ENCODE measurements at regions not wholly inside any gene's neighbourhood (a gene's known extent, or its start where the extent isn't known, plus 50 kb on each side); places are given as distances from the start of the nearest gene placed in this dataset.

GRCh38 chr16:86768999-86769398 lies 190.7 kb downstream of the FOXL1 start:
- TF ChIP-seq, protein P1, sequence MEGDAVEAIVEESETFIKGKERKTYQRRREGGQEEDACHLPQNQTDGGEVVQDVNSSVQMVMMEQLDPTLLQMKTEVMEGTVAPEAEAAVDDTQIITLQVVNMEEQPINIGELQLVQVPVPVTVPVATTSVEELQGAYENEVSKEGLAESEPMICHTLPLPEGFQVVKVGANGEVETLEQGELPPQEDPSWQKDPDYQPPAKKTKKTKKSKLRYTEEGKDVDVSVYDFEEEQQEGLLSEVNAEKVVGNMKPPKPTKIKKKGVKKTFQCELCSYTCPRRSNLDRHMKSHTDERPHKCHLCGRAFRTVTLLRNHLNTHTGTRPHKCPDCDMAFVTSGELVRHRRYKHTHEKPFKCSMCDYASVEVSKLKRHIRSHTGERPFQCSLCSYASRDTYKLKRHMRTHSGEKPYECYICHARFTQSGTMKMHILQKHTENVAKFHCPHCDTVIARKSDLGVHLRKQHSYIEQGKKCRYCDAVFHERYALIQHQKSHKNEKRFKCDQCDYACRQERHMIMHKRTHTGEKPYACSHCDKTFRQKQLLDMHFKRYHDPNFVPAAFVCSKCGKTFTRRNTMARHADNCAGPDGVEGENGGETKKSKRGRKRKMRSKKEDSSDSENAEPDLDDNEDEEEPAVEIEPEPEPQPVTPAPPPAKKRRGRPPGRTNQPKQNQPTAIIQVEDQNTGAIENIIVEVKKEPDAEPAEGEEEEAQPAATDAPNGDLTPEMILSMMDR (IDR thresholded peaks at IDR 0.05): no peak
- TF ChIP-seq ZFX (IDR thresholded peaks at IDR 0.05; ENCODE audit: borderline replicate concordance): no peak

All from 22Rv1 (cell line).